Dedifferentiated amniotic fluid mesenchymal stem cell (primary cell): ENCODE measurements at regions not wholly inside any gene's neighbourhood (a gene's known extent, or its start where the extent isn't known, plus 50 kb on each side); places are given as distances from the start of the nearest gene placed in this dataset.
"Not testable (repeated sequence)": the region's sequence is repeated elsewhere in the genome, so short reads cannot be mapped to it uniquely, and the experiment has no call there.

Experiments used
- DNase-seq: peaks from one replicate; pipeline ENCODE4 v3.0.0-alpha.2; 2016; ENCODE audit errors: extremely low spot score

DNA sequence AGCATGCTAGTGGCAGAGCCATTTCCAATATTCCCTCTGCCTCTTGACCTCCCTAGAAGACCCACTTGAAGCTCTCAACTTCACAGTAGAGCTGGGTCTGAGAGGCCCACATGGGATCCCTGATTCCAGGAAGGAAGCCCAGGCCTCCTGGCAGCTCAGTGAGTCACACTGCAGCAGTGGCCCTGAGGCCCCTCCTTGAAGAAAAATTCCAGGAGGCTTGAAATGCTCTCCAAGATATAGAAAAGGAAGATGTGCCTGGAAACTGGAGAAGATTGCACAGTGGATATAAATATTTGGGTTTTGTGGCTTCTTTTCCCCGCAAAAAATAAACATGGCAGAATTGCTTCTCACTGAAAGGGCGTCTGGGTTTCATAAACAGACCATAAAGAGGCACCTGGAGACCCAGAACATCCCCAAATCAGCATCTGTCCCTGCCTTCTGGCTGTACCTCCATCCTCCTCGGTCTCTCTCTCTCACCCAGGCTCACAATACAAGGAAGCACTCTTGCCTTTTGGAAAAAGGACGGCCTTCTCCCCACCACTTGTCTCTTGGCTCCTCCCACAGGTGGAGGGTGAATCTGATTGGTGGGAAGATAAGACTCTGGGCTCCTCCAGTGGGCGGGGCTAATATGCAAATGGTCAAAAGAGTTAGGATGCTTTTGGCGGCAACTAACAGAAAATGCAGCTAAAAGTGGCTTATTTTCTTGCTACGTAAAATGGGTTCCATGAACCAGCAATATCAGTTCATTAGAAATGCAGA lies 200.0 kb upstream of the SULF2 start:
- DNase-seq = no peak

- DNase-seq = no peak
Observed at GRCh38 chr20:47984437-47984836, 199.2 kb upstream of the SULF2 start.

DNA sequence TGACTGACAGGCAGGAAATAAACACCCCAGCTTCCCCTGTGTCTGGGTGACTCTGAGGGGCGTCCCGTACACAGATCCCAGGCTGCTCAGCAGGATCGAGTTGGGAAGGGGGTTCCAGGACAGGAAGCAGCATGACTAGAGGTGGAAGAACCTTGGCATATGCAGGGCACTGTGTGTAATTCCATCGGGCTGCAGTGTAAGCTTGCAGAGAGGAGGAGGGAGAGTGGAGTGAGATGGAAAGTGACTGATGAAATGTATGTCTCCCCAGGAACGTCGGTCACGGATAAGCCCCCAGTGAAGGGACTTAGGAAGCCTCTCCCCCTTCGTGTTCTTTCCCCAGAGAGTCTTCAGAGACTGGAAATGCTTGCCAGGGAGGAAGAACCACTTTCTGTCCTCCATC lies 198.4 kb upstream of the SULF2 start:
- not testable (repeated sequence) for DNase-seq

- DNase-seq = no peak
Observed at GRCh38 chr20:47982574-47983360, 197.5 kb upstream of the SULF2 start.

DNA sequence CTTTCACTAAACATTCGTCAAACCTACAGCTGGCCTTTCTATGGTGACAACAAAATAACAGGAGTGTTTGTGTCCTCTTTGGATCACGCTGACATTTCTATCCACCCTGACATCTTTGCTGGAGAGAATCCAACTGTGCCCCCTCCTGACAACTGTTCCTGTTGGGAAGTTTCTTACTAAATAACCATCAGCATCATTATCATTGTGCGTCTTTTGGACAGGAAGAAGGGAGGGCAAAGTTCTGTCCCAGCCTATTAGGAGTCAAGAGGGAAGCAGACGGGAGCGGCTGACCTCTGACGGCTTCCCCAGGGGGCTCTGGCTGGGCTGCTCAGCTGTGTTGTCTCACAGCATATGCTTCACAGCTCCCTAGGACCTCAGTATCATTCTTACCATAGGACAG lies 195.9 kb upstream of the SULF2 start:
- DNase-seq = no peak

- no peak for DNase-seq
Observed at GRCh38 chr20:47980336-47981177, 195.3 kb upstream of the SULF2 start.

DNA sequence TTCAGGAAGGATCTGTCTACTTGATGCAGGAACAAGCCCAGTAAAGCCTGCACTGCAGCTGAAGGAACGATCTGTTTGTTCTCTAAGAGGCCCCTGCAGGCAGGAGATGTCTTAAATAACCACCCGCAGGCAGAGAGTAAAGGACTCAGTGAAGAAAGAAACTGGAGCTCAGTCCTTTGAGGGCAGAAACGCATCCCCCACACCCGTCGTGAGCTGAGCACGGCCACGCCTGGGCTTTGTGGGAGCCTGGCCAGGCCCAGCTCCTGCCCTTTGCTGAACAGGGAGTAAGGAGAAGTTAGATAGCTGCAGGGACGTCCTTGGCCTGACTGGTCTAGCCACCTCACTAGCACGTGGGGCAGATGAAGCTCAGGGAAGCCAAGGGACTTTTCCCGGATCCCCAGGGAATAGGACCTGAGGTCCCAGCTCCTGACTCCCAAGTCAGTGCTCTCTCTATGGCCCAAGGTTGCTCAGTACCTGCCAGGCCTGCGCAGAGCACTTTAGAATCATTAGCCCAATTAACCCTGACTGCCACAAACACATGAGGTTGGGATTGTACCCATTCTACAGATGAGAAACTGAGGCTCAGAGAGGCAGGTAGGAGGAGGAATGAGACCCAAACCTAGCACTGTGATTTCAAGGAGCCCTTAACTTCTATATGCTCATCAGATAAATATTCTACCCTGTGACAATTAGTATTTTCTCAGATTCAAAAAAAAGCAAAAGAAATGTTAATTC lies 194.2 kb upstream of the SULF2 start:
- not testable (repeated sequence) for DNase-seq

- DNase-seq = not testable (repeated sequence)
Observed at GRCh38 chr20:47978428-47979120, 193.3 kb upstream of the SULF2 start.

DNA sequence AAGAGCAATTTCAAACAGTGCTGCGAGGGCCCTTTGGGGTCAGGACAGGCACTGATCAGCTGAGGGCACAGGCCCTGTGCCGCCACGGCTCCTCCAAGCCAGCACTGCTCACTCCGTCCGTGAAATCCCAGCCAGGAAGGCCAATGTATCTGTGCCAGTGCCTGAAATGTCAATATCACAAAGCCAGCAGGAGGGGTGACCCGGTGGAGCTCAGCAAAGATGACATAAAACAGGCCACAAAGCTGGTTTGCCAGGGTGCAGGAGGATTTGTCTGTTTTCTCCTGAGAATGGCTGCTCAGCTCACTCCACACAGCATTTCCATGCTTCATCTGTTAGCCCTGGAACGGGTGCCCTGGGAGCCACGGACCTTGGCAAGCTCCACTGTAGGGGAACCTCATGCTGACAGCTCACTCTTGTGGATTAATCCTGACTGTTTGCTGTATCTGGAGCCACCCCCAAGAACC lies 192.5 kb upstream of the SULF2 start:
- not testable (repeated sequence) for DNase-seq

- DNase-seq = not testable (repeated sequence)
Observed at GRCh38 chr20:47977017-47977788, 191.9 kb upstream of the SULF2 start.

GRCh38 chr20:47974234-47974878 lies 189.1 kb upstream of the SULF2 start:
- no peak for DNase-seq

DNA sequence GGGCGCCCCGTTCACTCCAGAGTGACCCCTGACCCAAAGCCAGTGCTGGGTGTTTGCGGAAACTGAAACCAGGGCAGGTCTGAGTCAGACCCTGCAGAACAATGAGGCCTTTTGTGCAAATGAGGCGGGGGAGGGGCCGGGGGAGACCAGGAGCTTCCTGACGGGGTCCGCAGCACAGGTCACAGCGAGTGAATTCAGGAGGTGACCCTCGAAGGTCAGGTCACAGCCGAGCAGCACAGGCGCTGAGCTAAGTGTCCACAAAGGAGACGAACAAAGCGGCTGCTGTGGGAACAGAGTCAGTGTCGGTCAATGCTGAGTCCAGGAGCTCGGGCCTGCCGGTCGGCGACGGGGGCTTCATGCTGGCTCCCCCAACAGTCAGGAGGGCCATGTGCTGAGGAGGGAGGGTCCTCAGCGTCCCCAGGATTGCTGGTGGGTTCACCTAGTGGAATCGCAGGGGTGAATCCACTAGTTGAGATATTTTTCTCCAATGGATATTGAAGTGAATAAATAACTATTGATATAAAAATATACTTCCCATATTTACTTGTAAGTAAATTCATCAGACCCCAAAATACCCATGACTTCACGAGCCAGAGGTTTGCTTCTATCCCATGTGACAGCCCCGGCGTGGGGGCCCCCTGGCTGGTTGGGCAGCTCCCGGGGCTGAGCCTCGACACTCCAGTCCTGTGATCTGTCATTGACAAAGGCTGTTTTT lies 188.4 kb upstream of the SULF2 start:
- DNase-seq = no peak

- no peak for DNase-seq
Observed at GRCh38 chr20:47972916-47973309, 187.6 kb upstream of the SULF2 start.

GRCh38 chr20:47972297-47972915 lies 187.1 kb upstream of the SULF2 start:
- not testable (repeated sequence) for DNase-seq

DNA sequence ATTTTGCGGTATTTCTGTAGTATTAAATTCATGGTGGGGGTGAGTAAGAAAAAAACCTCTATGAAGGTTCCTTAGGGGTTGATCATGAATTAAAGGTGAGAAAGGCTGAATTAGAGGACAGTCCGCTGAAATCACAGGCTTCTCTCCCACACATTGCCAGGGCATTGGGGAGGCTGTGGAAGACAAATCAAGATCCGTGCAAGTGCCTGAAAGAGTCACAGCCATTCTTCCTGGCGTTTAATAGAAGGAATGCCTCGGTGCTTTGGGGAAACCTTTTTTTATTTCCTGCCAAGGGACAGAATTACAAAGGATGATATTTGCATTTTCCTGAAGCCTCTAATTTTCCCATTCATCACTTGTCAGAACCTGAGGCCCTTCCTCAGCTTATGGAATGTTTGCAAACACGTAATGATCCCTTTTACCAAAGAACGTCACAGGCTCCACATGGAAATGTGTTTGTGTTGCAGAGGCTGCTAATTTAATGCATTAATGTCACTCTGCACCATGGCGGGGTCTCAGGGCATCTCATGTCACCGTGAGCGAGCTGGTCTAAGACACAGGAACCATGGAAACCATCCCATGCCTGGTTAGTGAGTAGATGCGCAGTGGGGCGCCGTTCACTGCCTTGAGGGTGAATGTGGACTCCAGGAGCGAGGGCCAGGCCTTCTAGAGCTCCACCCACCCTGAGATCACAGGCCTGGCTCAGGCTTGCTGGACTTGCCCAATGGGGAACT lies 185.9 kb upstream of the SULF2 start:
- no peak for DNase-seq

DNA sequence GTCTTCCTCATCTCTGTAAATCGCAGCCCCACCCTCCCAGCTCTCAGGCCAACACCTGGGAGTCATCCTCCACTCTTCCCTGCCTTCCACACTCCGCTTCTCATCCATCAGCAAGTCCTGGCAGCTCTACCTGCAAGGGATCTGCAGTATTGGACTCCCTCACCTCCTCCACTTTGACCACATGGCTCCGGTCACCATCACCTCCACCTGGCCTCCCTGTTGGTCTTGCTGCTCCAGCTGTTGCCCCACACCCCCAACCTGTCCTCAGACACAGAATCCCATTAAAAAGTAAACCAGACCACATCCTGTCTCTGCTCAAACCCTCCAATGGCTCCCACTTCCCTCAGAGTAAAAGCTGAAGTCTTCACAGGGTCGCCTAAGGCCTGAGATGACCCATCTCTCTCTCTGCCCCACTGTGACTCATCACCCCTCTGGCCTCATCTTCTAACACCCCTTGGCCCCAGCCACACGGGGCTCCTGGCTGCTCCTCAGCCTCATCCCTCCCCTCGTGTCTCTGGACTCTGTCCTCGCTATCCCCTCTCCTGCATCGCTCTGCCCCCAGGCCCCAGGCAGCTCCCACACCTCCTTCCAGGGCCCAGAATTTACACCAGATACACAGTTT lies 185.1 kb upstream of the SULF2 start:
- DNase-seq = no peak

DNA sequence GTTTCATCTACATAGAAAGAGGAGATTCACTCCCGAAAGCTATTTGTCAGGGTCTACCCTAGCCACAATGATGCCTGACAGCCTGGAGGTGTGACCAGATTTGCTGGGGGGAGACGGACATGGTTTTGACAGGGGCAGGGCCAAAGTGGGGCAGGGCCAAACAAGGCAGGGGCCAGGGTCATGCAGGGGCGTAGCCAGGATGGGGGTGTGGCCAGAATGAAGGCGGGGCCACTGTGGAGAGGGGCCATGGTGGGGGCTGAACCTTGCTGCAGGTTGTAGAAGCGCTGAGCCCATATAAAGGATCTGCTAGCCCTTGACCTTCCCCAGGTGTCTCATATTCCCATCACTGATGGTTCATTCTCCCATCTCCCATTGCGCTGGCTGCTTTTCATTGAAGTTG lies 184.1 kb upstream of the SULF2 start:
- DNase-seq = no peak
